A549 (cell line): ENCODE measurements at regions not wholly inside any gene's neighbourhood (a gene's known extent, or its start where the extent isn't known, plus 50 kb on each side); places are given as distances from the start of the nearest gene placed in this dataset.

Experiments
- ATAC-seq, 2 experiments: fragments of 200-7000 bp in 1 of 2; fragments of >200 bp in 1 of 2; cut with Nextera tagmentation in 1 of 2; cut with Tn5 transposase in 1 of 2; 3 replicates each; pipeline versions ENCODE4 v1.8.0 to v1.9.1; 2018 to 2020; ENCODE audit warnings: mild to moderate bottlenecking in 1 of 2, moderate library complexity in 1 of 2
- CTCF ChIA-PET: fragments of 300-600 bp; sonication (Branson Sonifier 250); formaldehyde crosslinking; extraction: SDS; loops from one replicate; lab custom pipeline; 2021; ENCODE audit warnings: antibody characterized with exemption, inconsistent platforms; lab: Yijun Ruan, JAX
- POLR2A ChIA-PET: fragments of 350-600 bp; formaldehyde crosslinking; extraction: SDS; loops from one replicate; lab custom pipeline; 2021; ENCODE audit warnings: antibody characterized with exemption, inconsistent platforms; lab: Yijun Ruan, JAX
- DNase-seq, 2 experiments: peaks; one replicate each; pipeline versions ENCODE4 v3.0.0 to v3.0.0-alpha.2; 2011 to 2016; ENCODE audit warnings: low read depth in 1 of 2, low spot score in 1 of 2
- FAIRE-seq: peaks from 2 replicates; lab custom pipeline; 2011; peaks lifted over from hg19 to GRCh38; lab: Jason Lieb, UNC
- H3K27ac ChIP-seq, 2 experiments: fragments of >200 bp; sonication (Bioruptor Twin); formaldehyde crosslinking; 3 replicates each; pipeline ENCODE4 v1.5.1; 2016 to 2017
- H3K4me1 ChIP-seq: fragments of >200 bp; sonication (Bioruptor Twin); formaldehyde crosslinking; 3 replicates; pipeline ENCODE4 v1.6.1; 2016
- H3K4me2 ChIP-seq: fragments of >200 bp; sonication (Bioruptor Twin); formaldehyde crosslinking; 3 replicates; pipeline ENCODE4 v1.6.1; 2016
- H3K4me3 ChIP-seq: fragments of >200 bp; sonication (Bioruptor Twin); formaldehyde crosslinking; 3 replicates; pipeline ENCODE4 v1.5.1; 2016
- H3K9me3 ChIP-seq: fragments of >200 bp; sonication (Bioruptor Twin); formaldehyde crosslinking; 3 replicates; pipeline ENCODE4 v1.6.1; 2016
- CEBPB ChIP-seq, 2 experiments: fragments of >200 bp in 1 of 2; sonication (Bioruptor Twin) in 1 of 2; formaldehyde crosslinking in 1 of 2; IDR thresholded peaks; 2 replicates each; pipeline ENCODE4 v1.6.1; 2012 to 2016
- ESRRA ChIP-seq: fragments of 150-350 bp; IDR thresholded peaks from 2 replicates; pipeline ENCODE4 v1.6.1; 2014; ENCODE audit warnings: mild to moderate bottlenecking, low read length, borderline replicate concordance
- FOSL2 ChIP-seq, 2 experiments: fragments of 450-650 bp in 1 of 2; fragments of >200 bp in 1 of 2; sonication (Bioruptor Twin) in 1 of 2; formaldehyde crosslinking; IDR thresholded peaks; 2 replicates each; pipeline versions ENCODE4 v1.5.0 to v1.6.1; 2016 to 2020; ENCODE audit warnings: mild to moderate bottlenecking in 1 of 2, moderate library complexity in 1 of 2
- FOXS1 ChIP-seq: fragments of 250-450 bp; sonication (Bioruptor Pico); IDR thresholded peaks from 2 replicates; pipeline ENCODE4 v1.5.0; 2020; ENCODE audit warnings: mild to moderate bottlenecking, moderate library complexity
- GATA3 ChIP-seq: IDR thresholded peaks from 2 replicates; pipeline ENCODE4 v1.6.1; 2012; ENCODE audit warnings: borderline replicate concordance
- HEYL ChIP-seq: fragments of 250-450 bp; sonication (Bioruptor Pico); IDR thresholded peaks from 2 replicates; pipeline ENCODE4 v1.8.0; 2021; ENCODE audit warnings: mild to moderate bottlenecking, moderate library complexity
- HOXB13 ChIP-seq: fragments of 250-450 bp; sonication (Bioruptor Pico); IDR thresholded peaks from 2 replicates; pipeline ENCODE4 v1.5.0; 2020; ENCODE audit warnings: low read depth, mild to moderate bottlenecking, moderate library complexity
- HOXB5 ChIP-seq: fragments of 250-450 bp; sonication (Bioruptor Pico); IDR thresholded peaks from 2 replicates; pipeline ENCODE4 v1.5.0; 2020; ENCODE audit warnings: mild to moderate bottlenecking, moderate library complexity
- JUN ChIP-seq, 2 experiments: fragments of >200 bp; sonication (Bioruptor Twin); formaldehyde crosslinking; IDR thresholded peaks; 2 replicates in 1 of 2; 3 replicates in 1 of 2; pipeline ENCODE4 v1.6.1; 2016 to 2017
- KDM1A ChIP-seq: fragments of 200-600 bp; sonication (generic); IDR thresholded peaks from 2 replicates; pipeline ENCODE4 v1.6.1; 2016; ENCODE audit warnings: low read depth, mild to moderate bottlenecking
- KDM5A ChIP-seq: fragments of 200-600 bp; sonication (generic); IDR thresholded peaks from 2 replicates; pipeline ENCODE4 v1.6.1; 2016; ENCODE audit warnings: antibody characterized with exemption, mild to moderate bottlenecking
- MAFK ChIP-seq: fragments of 450-650 bp; IDR thresholded peaks from 2 replicates; pipeline ENCODE4 v1.6.1; 2014; ENCODE audit not compliant: partially characterized antibody
- MAZ ChIP-seq: fragments of 150-350 bp; IDR thresholded peaks from 2 replicates; pipeline ENCODE4 v1.6.1; 2014; ENCODE audit warnings: antibody characterized with exemption, low read depth, low read length, borderline replicate concordance
- NPAS2 ChIP-seq: fragments of 250-450 bp; sonication (Bioruptor Pico); IDR thresholded peaks from 2 replicates; pipeline ENCODE4 v1.8.0; 2022; ENCODE audit warnings: mild to moderate bottlenecking, moderate library complexity, borderline replicate concordance
- NR3C1 ChIP-seq: fragments of >200 bp; sonication (Bioruptor Twin); formaldehyde crosslinking; IDR thresholded peaks from 3 replicates; pipeline ENCODE4 v1.6.1; 2017
- PHF8 ChIP-seq: fragments of 200-600 bp; sonication (generic); IDR thresholded peaks from 2 replicates; pipeline ENCODE4 v1.6.1; 2016; ENCODE audit warnings: low read depth, mild to moderate bottlenecking, antibody characterized with exemption, moderate library complexity, borderline replicate concordance
- POLR2A ChIP-seq: IDR thresholded peaks from 2 replicates; pipeline ENCODE4 v1.6.1; 2012; ENCODE audit warnings: mild to moderate bottlenecking, low read length
- RAD21 ChIP-seq, 2 experiments: fragments of >200 bp in 1 of 2; sonication (Bioruptor Twin) in 1 of 2; formaldehyde crosslinking in 1 of 2; IDR thresholded peaks in 1 of 2; conservative IDR thresholded peaks in 1 of 2; 2 replicates in 1 of 2; 3 replicates in 1 of 2; pipeline ENCODE4 v1.6.1; 2012 to 2018; ENCODE audit warnings: inconsistent platforms in 1 of 2
- TFCP2L1 ChIP-seq: fragments of 250-450 bp; sonication (Bioruptor Pico); IDR thresholded peaks from 2 replicates; pipeline ENCODE4 v1.5.0; 2021; ENCODE audit warnings: mild to moderate bottlenecking
- WGBS: methylation state at CpG from one replicate; pipeline ENCODE4 v1.1.6; 2017; ENCODE audit errors: missing lambda C conversion rate; 5-methylcytosine and 5-hydroxymethylcytosine counted together
- TF ChIP-seq, protein P1 (sequence below): fragments of >200 bp; sonication (Bioruptor Twin); formaldehyde crosslinking; IDR thresholded peaks from 2 replicates; pipeline ENCODE4 v1.6.1; 2016
- TF ChIP-seq, protein P2 (sequence below): fragments of 250-450 bp; sonication (Bioruptor Pico); IDR thresholded peaks from 2 replicates; pipeline ENCODE4 v1.5.0; 2020; ENCODE audit warnings: low read depth, mild to moderate bottlenecking, moderate library complexity
- TF ChIP-seq, protein P3 (sequence below): fragments of 250-450 bp; sonication (Bioruptor Pico); IDR thresholded peaks from 2 replicates; pipeline ENCODE4 v1.5.0; 2021; ENCODE audit warnings: mild to moderate bottlenecking, moderate library complexity, borderline replicate concordance
- TF ChIP-seq, protein P4 (sequence below): fragments of 450-650 bp; IDR thresholded peaks from 2 replicates; pipeline ENCODE4 v1.6.1; 2014; ENCODE audit warnings: antibody characterized with exemption

DNA sequence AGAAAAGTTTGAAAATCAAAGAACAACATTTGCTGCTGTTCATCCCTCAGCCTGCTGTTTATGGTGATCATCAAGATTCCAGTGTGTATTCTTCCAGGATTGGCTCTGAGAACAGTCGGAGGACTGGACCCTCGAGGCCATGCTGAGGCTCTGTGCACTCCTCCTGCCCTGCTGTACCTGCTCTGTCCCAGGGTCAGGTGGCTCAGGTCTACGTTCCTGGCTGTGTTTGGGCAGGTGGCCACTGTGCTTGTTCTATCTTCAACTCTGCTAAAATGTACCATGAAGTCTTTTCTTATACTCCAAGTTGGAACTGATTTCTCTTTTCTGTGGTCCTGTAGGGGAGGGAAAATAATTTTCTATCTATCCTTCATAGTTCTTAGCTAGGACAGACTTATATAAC is 175.9 kb downstream of the RWDD3 start:
- ChIA-PET POLR2A (no interaction called here), CTCF (no interaction called here)
- no peaks in the 10 kb centered on the region for H3K4me1 ChIP-seq
- TF ChIP-seq JUN (IDR thresholded peaks at IDR 0.05): no peak
- TF ChIP-seq MAZ: no peak
- no peak for TF ChIP-seq HEYL (CRISPR knock-in tag)
- no peak for TF ChIP-seq KDM5A
- no peak for TF ChIP-seq KDM1A
- TF ChIP-seq RAD21 (conservative IDR thresholded peaks at IDR 0.05 in 1 of 2, IDR thresholded peaks at IDR 0.05 in 1 of 2): no peak
- TF ChIP-seq CEBPB (IDR thresholded peaks at IDR 0.05): no peak
- TF ChIP-seq NPAS2 (CRISPR knock-in tag): no peak
- TF ChIP-seq, protein P1, sequence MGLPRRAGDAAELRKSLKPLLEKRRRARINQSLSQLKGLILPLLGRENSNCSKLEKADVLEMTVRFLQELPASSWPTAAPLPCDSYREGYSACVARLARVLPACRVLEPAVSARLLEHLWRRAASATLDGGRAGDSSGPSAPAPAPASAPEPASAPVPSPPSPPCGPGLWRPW: no peak
- TF ChIP-seq, protein P2, sequence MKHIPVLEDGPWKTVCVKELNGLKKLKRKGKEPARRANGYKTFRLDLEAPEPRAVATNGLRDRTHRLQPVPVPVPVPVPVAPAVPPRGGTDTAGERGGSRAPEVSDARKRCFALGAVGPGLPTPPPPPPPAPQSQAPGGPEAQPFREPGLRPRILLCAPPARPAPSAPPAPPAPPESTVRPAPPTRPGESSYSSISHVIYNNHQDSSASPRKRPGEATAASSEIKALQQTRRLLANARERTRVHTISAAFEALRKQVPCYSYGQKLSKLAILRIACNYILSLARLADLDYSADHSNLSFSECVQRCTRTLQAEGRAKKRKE (CRISPR knock-in tag): no peak
- no peak for TF ChIP-seq TFCP2L1 (CRISPR knock-in tag)
- TF ChIP-seq GATA3: no peak
- no peak for TF ChIP-seq POLR2A
- TF ChIP-seq HOXB5 (CRISPR knock-in tag): no peak
- TF ChIP-seq, protein P3, sequence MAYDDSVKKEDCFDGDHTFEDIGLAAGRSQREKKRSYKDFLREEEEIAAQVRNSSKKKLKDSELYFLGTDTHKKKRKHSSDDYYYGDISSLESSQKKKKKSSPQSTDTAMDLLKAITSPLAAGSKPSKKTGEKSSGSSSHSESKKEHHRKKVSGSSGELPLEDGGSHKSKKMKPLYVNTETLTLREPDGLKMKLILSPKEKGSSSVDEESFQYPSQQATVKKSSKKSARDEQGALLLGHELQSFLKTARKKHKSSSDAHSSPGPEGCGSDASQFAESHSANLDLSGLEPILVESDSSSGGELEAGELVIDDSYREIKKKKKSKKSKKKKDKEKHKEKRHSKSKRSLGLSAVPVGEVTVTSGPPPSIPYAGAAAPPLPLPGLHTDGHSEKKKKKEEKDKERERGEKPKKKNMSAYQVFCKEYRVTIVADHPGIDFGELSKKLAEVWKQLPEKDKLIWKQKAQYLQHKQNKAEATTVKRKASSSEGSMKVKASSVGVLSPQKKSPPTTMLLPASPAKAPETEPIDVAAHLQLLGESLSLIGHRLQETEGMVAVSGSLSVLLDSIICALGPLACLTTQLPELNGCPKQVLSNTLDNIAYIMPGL: no peak
- TF ChIP-seq FOSL2 (IDR thresholded peaks at IDR 0.05): no peak
- TF ChIP-seq FOSL2 (CRISPR knock-in tag; IDR thresholded peaks at IDR 0.05): no peak
- TF ChIP-seq MAFK: no peak
- no peak for TF ChIP-seq ESRRA
- H3K4me2 ChIP-seq: no peak overlapping the region
- no peak overlapping the region for H3K4me3 ChIP-seq
- FAIRE-seq: no peak
- no peak for ATAC-seq
- H3K27ac ChIP-seq: no peak overlapping the region
- H3K9me3 ChIP-seq: no peaks in the 10 kb centered on the region
- WGBS: 7% methylated on average over 3 of the region's 3 CpGs
- DNase-seq: no peak

DNA sequence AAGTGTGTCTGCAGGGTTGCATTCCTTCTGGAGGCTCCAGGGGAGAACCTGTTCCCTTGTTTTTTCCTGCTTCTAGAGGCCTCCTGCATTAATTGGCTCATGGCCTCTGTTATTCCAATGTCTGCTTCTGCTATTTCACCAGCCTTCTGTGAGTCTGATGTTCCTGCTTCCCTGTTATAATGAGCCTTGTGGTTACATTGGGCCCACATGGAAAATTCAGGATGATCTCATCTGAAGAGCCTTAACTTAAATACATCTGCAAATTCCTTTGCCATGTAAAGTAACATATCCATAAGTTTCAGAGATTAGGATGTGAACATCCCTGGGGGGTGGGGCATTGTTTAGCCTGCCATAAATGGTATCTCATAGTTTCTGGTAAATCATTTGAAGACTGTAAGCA is 181.1 kb downstream of the RWDD3 start:
- Histone ChIP-seq H3K4me3 (no peak overlapping the region), H3K4me2 (no peak overlapping the region), H3K27ac (no peak overlapping the region), H3K4me1 (no peaks in the 10 kb centered on the region)
- no peak for ATAC-seq
- FAIRE-seq: no peak
- ChIA-PET CTCF (no interaction called here), POLR2A (no interaction called here)
- TF ChIP-seq, protein P4, sequence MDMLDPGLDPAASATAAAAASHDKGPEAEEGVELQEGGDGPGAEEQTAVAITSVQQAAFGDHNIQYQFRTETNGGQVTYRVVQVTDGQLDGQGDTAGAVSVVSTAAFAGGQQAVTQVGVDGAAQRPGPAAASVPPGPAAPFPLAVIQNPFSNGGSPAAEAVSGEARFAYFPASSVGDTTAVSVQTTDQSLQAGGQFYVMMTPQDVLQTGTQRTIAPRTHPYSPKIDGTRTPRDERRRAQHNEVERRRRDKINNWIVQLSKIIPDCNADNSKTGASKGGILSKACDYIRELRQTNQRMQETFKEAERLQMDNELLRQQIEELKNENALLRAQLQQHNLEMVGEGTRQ: no peak
- TF ChIP-seq ESRRA: no peak
- no peak for TF ChIP-seq KDM1A
- TF ChIP-seq PHF8: no peak
- TF ChIP-seq NR3C1: no peak
- TF ChIP-seq NPAS2 (CRISPR knock-in tag): no peak
- no peak for TF ChIP-seq HOXB13 (CRISPR knock-in tag)
- TF ChIP-seq POLR2A: no peak
- TF ChIP-seq FOXS1 (CRISPR knock-in tag): no peak
- TF ChIP-seq, all 56 proteins: peak for 0
- DNase-seq: no peak
- no peaks in the 10 kb centered on the region for H3K9me3 ChIP-seq
